Pancreas (tissue), 10 donors: ENCODE measurements at regions not wholly inside any gene's neighbourhood (a gene's known extent, or its start where the extent isn't known, plus 50 kb on each side); places are given as distances from the start of the nearest gene placed in this dataset.
"Not testable (repeated sequence)": the region's sequence is repeated elsewhere in the genome, so short reads cannot be mapped to it uniquely, and the experiment has no call there.

ENCODE experiments used
- ATAC-seq, 4 donors: fragments of 200-7000 bp; cut with Tn5 transposase; one replicate each; pipeline versions ENCODE4 v1.8.0 to v1.9.1; 2020; ENCODE audit warnings: mild to moderate bottlenecking in 4 of 4, moderate library complexity in 4 of 4
- DNase-seq, 6 donors: peaks; one replicate each; pipeline ENCODE4 v3.0.0-alpha.2; 2020
- FAIRE-seq: peaks from 2 replicates; lab custom pipeline; 2012; peaks lifted over from hg19 to GRCh38; lab: Jason Lieb, UNC
- H3K27ac ChIP-seq, 4 donors: fragments of 200-600 bp; sonication (generic); 1 replicate in 3 of 4; 2 replicates in 1 of 4; pipeline versions ENCODE4 v1.5.0 to v1.8.0; 2020
- H3K27me3 ChIP-seq, 4 donors: fragments of 200-600 bp; one replicate each; pipeline ENCODE4 v1.8.0; 2021
- H3K36me3 ChIP-seq, 3 donors: fragments of 200-600 bp; sonication (generic) in 1 of 3; one replicate each; pipeline versions ENCODE4 v1.5.0 to v1.8.0; 2020 to 2021
- H3K4me1 ChIP-seq, 3 donors: fragments of 200-600 bp; one replicate each; pipeline ENCODE4 v1.8.0; 2021
- H3K4me3 ChIP-seq, 4 donors: fragments of 200-600 bp; sonication (generic) in 2 of 4; one replicate each; pipeline versions ENCODE4 v1.5.0 to v1.8.0; 2020 to 2021
- H3K9me3 ChIP-seq, 4 donors: fragments of 200-600 bp; one replicate each; pipeline ENCODE4 v1.8.0; 2021
- CTCF ChIP-seq, 4 donors: fragments of 200-600 bp; sonication (generic) in 3 of 4; IDR thresholded peaks; one replicate each; pipeline versions ENCODE4 v1.5.0 to v1.8.0; 2021; ENCODE audit warnings: antibody characterized with exemption in 4 of 4
- WGBS, 2 donors: extraction: QIAGEN DNeasy Blood & Tissue Kit; methylation state at CpG; one replicate each; pipeline ENCODE4 v1.1.7; 2013; 5-methylcytosine and 5-hydroxymethylcytosine counted together
- intact Hi-C, 3 donors: fragments of 100-400 bp; cut with DNase I; formaldehyde crosslinking; loops; one replicate each; pipeline versions ENCODE4 v1.11.1 to v1.14.2; 2022
- donor health status: healthy with polysubstance abuse.
- donor health status: DM: no; HTN: no; CAD: no; lungs with moderate emphysema.
- donor health status: DM: no; HTN: no; CAD: no.
- donor health status: control.
- donor health status: control.
- donor health status: Bipolar disorder and iron deficiency.
- donor health status: DM: yes; HTN: yes; CAD: no.
- donor health status: DM: no; HTN: no; CAD: no.
- donor health status: DM: no; HTN: no; CAD: no.
- donor health status: DM: yes; HTN: yes; CAD: no.

GRCh38 chr21:20215959-20216358 lies 782.2 kb upstream of the NCAM2 start:
- Histone ChIP-seq H3K36me3 (no peaks in the 10 kb centered on the region), H3K27ac (no peak overlapping the region), H3K4me1 (no peaks in the 10 kb centered on the region), H3K9me3 (no peaks in the 10 kb centered on the region), H3K4me3 (no peak overlapping the region), H3K27me3 (no peaks in the 10 kb centered on the region)
- TF ChIP-seq CTCF (IDR thresholded peaks at IDR 0.05) = no peak
- FAIRE-seq (no peak), ATAC-seq (no peak), DNase-seq (no peak)
- WGBS, 2 donors = 68 to 80% methylated on average over 6 of the region's 6 CpGs
- intact Hi-C loops = no loop called here

- ATAC-seq (no peak), FAIRE-seq (no peak), DNase-seq (no peak)
- intact Hi-C loops = no loop called here
- Histone ChIP-seq H3K4me3 (no peak overlapping the region), H3K36me3 (no peaks in the 10 kb centered on the region), H3K9me3 (no peaks in the 10 kb centered on the region), H3K27me3 (no peaks in the 10 kb centered on the region), H3K4me1 (no peaks in the 10 kb centered on the region), H3K27ac (no peak overlapping the region)
- TF ChIP-seq CTCF (IDR thresholded peaks at IDR 0.05) = no peak
These were observed 777.6 kb upstream of the NCAM2 start for GRCh38 chr21:20220586-20220985.

GRCh38 chr21:20221981-20222380 lies 776.2 kb upstream of the NCAM2 start:
- 80 to 90% methylated on average over 12 of the region's 12 CpGs for WGBS, 2 donors
- not testable (repeated sequence) for FAIRE-seq

GRCh38 chr21:20236649-20237048 lies 761.6 kb upstream of the NCAM2 start:
- 8 to 10% methylated on average over 1 of the region's 1 CpG for WGBS, 2 donors
- intact Hi-C loops, FAIRE-seq, H3K4me3 ChIP-seq, DNase-seq, H3K9me3 ChIP-seq, ATAC-seq, H3K4me1 ChIP-seq, H3K36me3 ChIP-seq, H3K27me3 ChIP-seq, H3K27ac ChIP-seq: not testable (repeated sequence)

More at GRCh38 chr21:20221981-20222380, 776.2 kb upstream of the NCAM2 start:
- H3K4me1 ChIP-seq, H3K4me3 ChIP-seq, H3K36me3 ChIP-seq, ATAC-seq, H3K9me3 ChIP-seq, intact Hi-C loops, H3K27ac ChIP-seq, H3K27me3 ChIP-seq, DNase-seq: not testable (repeated sequence)

- no peaks in the 10 kb centered on the region for H3K36me3 ChIP-seq
- no peak for ATAC-seq
- no peaks in the 10 kb centered on the region for H3K4me1 ChIP-seq
- intact Hi-C loops = no loop called here
- FAIRE-seq = no peak
- no peaks in the 10 kb centered on the region for H3K9me3 ChIP-seq
- no peak for DNase-seq
- H3K27me3 ChIP-seq = no peaks in the 10 kb centered on the region
- WGBS, 2 donors = 72 to 84% methylated on average over 1 of the region's 1 CpG
- no peak overlapping the region for H3K27ac ChIP-seq
- no peak overlapping the region for H3K4me3 ChIP-seq
- TF ChIP-seq CTCF (IDR thresholded peaks at IDR 0.05) = no peak
These were observed 748.8 kb upstream of the NCAM2 start for GRCh38 chr21:20249401-20249800.

DNA sequence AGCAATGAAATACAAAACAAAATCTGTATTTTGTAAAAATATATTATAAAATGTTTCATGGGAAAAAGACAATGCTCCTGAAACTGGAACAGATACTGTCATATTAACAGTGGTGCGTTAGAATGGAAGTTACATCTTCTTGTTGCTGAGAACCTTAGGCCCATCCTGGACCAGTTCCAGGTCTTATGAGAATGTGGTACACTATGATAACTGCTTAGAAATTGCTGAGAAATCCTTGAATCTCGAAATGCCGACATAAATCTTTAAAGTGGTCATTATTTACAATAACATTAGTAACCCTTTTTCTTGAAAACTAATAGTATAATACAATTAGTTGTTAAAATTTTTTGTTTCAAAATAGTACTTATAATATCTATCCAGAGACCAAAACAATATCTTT lies 747.9 kb upstream of the NCAM2 start:
- 42% methylated on average over 3 of the region's 3 CpGs for whole genome bisulfite sequencing, 2 donors
- intact Hi-C loops = no loop called here
- Histone ChIP-seq H3K9me3 (no peaks in the 10 kb centered on the region), H3K27me3 (no peaks in the 10 kb centered on the region), H3K36me3 (no peaks in the 10 kb centered on the region), H3K4me1 (no peaks in the 10 kb centered on the region), H3K27ac (no peak overlapping the region), H3K4me3 (no peak overlapping the region)
- no peak for DNase-seq
- no peak for TF ChIP-seq CTCF (IDR thresholded peaks at IDR 0.05)
- peak; percentile 53 for FAIRE-seq
- ATAC-seq = no peak
